ENCODE measurements at regions not wholly inside any gene's neighbourhood (a gene's known extent, or its start where the extent isn't known, plus 50 kb on each side); places are given as distances from the start of the nearest gene placed in this dataset.

DNA sequence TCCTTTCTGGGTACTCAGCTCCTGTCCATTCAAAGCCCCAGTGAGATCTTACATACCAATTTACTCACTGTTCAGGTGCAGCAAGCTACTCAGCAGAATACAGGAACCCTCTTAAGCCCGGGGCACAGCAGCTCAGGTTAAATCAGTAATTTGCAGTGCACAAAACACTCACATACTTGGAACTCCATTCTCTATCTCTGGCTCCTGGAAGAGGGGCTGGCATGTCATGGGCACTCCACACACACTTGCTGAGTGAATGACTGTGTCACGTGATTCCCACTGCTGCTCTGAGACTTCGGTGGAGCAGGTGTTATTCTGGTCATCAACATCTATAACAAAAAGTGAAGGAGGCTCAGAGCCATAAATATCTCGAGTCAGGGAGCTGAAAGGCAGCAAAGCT lies 157.3 kb upstream of the BDNF start:
- H3K27me3 ChIP-seq: no peaks in the 10 kb centered on the region
- no peak for DNase-seq
- 65 to 74% methylated on average over 4 of the region's 4 CpGs for WGBS, 2 donors
- intact Hi-C loops (cut with DNase I; ENCODE audit: low total_unique reads): no loop called here
- H3K4me1 ChIP-seq: no peaks in the 10 kb centered on the region
- H3K4me3 ChIP-seq: no peak overlapping the region
- H3K9me3 ChIP-seq: no peaks in the 10 kb centered on the region
- H3K27ac ChIP-seq: no peak overlapping the region
- no peaks in the 10 kb centered on the region for H3K36me3 ChIP-seq (ENCODE audit: low read depth, missing control alignments)
- TF ChIP-seq, protein P1, sequence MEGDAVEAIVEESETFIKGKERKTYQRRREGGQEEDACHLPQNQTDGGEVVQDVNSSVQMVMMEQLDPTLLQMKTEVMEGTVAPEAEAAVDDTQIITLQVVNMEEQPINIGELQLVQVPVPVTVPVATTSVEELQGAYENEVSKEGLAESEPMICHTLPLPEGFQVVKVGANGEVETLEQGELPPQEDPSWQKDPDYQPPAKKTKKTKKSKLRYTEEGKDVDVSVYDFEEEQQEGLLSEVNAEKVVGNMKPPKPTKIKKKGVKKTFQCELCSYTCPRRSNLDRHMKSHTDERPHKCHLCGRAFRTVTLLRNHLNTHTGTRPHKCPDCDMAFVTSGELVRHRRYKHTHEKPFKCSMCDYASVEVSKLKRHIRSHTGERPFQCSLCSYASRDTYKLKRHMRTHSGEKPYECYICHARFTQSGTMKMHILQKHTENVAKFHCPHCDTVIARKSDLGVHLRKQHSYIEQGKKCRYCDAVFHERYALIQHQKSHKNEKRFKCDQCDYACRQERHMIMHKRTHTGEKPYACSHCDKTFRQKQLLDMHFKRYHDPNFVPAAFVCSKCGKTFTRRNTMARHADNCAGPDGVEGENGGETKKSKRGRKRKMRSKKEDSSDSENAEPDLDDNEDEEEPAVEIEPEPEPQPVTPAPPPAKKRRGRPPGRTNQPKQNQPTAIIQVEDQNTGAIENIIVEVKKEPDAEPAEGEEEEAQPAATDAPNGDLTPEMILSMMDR (IDR thresholded peaks at IDR 0.05): no peak
- TF ChIP-seq POLR2A (IDR thresholded peaks at IDR 0.05): no peak

DNA sequence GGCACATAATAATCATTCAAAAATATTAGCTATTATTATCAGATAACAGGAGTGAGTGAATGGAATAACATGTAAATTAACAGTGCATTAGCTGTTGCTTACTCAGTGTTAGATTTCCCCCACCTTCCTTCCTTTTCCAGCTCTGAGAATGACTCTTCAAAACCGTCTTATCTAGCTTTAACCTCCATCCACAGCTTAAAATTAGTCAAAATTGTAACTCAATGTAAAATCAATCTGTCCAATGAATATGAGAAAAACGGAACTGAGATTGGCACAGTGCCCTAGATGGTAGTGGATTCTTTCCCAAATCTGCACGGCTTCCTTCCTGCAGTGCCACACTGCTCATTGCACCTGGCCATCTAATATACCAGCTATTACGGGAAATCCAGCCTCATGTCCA lies 156.8 kb upstream of the BDNF start:
- 66 to 75% methylated on average over 4 of the region's 4 CpGs for WGBS, 2 donors
- H3K27me3 ChIP-seq: no peaks in the 10 kb centered on the region
- no peak overlapping the region for H3K4me3 ChIP-seq
- intact Hi-C loops (cut with DNase I; ENCODE audit: low total_unique reads): no loop called here
- no peaks in the 10 kb centered on the region for H3K4me1 ChIP-seq
- TF ChIP-seq, protein P1 (IDR thresholded peaks at IDR 0.05): no peak
- no peak overlapping the region for H3K27ac ChIP-seq
- H3K9me3 ChIP-seq: no peaks in the 10 kb centered on the region
- H3K36me3 ChIP-seq (ENCODE audit: low read depth, missing control alignments): no peaks in the 10 kb centered on the region
- no peak for DNase-seq

DNA sequence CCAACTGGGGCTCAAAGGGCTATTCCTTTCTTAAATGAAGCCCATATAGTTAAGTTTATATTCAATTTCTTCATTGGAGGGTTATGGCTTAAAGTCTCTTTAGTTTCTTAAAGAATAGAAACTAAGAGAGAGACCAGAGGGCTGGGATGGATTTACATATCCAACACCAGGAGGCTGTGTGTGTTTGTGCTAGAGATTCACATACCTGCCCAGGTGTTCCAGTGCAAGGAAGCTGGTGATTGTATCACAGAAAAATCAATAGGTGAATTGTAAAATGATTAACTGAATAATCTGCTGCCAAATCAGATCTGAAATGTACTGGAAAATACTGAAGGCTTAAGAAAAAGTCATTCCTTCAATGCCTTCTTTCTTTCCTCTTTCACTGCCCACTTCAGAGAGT lies 148.2 kb upstream of the BDNF start:
- Histone ChIP-seq H3K27ac (no peak overlapping the region), H3K27me3 (no peaks in the 10 kb centered on the region), H3K36me3 (ENCODE audit: low read depth, missing control alignments) (no peaks in the 10 kb centered on the region), H3K4me1 (no peaks in the 10 kb centered on the region), H3K9me3 (no peaks in the 10 kb centered on the region), H3K4me3 (no peak overlapping the region)
- intact Hi-C loops (cut with DNase I; ENCODE audit: low total_unique reads): no loop called here
- DNase-seq: no peak
- no peak for TF ChIP-seq POLR2A (IDR thresholded peaks at IDR 0.05)

DNA sequence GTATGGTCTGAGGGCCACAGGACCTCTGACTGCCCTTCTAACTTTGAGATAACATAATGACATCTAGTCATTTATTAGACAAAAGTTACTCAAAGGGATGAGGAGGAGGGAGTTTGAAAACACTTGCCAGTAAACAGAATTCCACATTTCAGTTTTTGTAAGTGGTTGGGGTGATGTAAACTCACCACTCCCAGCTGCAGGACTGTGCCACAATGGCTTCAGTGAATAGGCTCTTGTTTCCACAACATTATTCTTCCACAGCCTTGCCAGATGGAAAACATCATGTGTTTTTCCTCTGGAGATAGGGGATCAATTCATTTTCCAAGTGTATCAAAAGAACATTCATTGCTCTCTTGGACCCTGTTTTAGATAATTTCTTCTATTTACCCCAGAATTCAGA lies 147.2 kb upstream of the BDNF start:
- TF ChIP-seq, protein P1 (IDR thresholded peaks at IDR 0.05): no peak
- no peak for TF ChIP-seq POLR2A (IDR thresholded peaks at IDR 0.05)
- Histone ChIP-seq H3K27ac (no peak overlapping the region), H3K4me3 (no peak overlapping the region), H3K4me1 (no peaks in the 10 kb centered on the region), H3K9me3 (no peaks in the 10 kb centered on the region), H3K36me3 (ENCODE audit: low read depth, missing control alignments) (no peaks in the 10 kb centered on the region), H3K27me3 (no peaks in the 10 kb centered on the region)
- DNase-seq: no peak
- intact Hi-C loops (cut with DNase I; ENCODE audit: low total_unique reads): no loop called here

DNA sequence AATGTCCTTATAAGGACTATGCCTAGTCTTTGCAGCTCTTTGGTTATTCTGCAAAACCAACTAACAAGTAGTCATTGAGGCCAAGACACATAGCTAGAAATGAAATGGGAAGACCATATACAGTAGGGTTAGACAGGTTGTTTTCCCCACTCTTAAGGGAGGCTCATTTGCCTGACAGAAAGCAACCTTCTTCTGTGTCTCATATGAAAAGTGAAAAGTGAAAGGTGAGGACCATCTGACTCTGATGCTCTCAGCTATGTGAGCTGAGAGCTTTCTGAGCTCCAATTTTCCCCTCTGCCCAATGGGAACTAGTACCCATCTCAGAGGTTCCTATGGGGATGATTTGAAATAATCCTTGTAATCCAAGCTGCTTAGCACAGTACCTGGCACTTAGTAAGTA lies 142.0 kb upstream of the BDNF start:
- H3K36me3 ChIP-seq (ENCODE audit: low read depth, missing control alignments): no peaks in the 10 kb centered on the region
- no peaks in the 10 kb centered on the region for H3K4me1 ChIP-seq
- no peak overlapping the region for H3K27ac ChIP-seq
- H3K27me3 ChIP-seq: no peaks in the 10 kb centered on the region
- H3K9me3 ChIP-seq: no peaks in the 10 kb centered on the region
- TF ChIP-seq POLR2A (IDR thresholded peaks at IDR 0.05): no peak
- TF ChIP-seq, protein P1 (IDR thresholded peaks at IDR 0.05): no peak
- intact Hi-C loops (cut with DNase I; ENCODE audit: low total_unique reads): no loop called here
- H3K4me3 ChIP-seq: no peak overlapping the region
- DNase-seq: no peak

DNA sequence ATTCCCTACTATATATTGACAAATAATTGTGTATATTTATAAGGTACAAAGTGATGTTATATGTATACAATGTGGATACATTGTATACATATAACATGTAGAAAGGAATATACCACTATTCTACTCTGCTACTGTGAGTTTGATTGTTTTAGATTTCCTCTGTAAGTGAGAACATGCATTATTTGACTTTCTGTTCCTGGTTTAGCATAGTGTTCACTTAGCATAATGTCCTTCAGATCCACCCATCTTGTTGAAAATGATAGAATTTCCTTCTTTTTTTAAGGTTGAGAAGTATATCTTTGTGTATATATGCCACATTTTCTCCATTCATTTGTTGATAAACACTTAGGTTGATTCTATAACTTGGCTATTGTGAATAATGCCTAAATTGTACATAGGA lies 140.8 kb upstream of the BDNF start:
- no peak for DNase-seq
- Histone ChIP-seq H3K4me1 (no peaks in the 10 kb centered on the region), H3K27me3 (no peaks in the 10 kb centered on the region), H3K9me3 (no peaks in the 10 kb centered on the region), H3K4me3 (no peak overlapping the region), H3K27ac (no peak overlapping the region), H3K36me3 (ENCODE audit: low read depth, missing control alignments) (no peaks in the 10 kb centered on the region)
- intact Hi-C loops (cut with DNase I; ENCODE audit: low total_unique reads): no loop called here
- TF ChIP-seq, protein P1 (IDR thresholded peaks at IDR 0.05): no peak
- TF ChIP-seq POLR2A (IDR thresholded peaks at IDR 0.05): no peak

All from testis (tissue), 2 donors.